ENCODE measurements at regions not wholly inside any gene's neighbourhood (a gene's known extent, or its start where the extent isn't known, plus 50 kb on each side); places are given as distances from the start of the nearest gene placed in this dataset.

GRCh38 chr13:69077267-69077666 is 1030.4 kb upstream of the ATXN8OS start:
- TF ChIP-seq CTCF (IDR thresholded peaks at IDR 0.05) (no peak), POLR2A (IDR thresholded peaks at IDR 0.05) (no peak)
